ENCODE measurements at regions not wholly inside any gene's neighbourhood (a gene's known extent, or its start where the extent isn't known, plus 50 kb on each side); places are given as distances from the start of the nearest gene placed in this dataset.

DNA sequence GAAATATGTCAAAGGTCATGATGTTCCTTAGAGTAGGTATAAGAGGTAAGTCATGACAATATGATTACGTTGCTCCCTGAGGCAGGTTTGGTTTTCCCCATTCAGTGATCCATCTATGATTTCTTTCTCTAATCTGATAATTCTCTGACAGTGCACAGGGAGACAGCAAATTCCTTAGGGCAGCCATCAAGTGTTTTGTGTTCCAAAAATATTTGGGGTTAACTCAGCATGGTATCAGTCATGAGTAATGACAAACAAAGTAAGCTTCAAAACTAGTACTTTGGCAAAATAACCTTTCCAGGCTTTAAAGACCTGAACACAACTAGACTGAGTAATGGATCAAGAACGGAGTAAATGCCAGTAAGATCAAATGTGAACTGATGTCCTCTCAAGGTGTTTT is 55.3 kb upstream of the SPATA31E1 start:
- Histone ChIP-seq H3K27me3 (ENCODE audit: low read length) (no peaks in the 10 kb centered on the region), H3K36me3 (ENCODE audit: low read length) (no peaks in the 10 kb centered on the region), H4K20me1 (ENCODE audit: low read depth, low read length) (no peaks in the 10 kb centered on the region), H3K9me3 (ENCODE audit: insufficient read depth, low read length) (no peaks in the 10 kb centered on the region), H3K4me3 (ENCODE audit: insufficient read depth, low read length, poor library complexity, severe bottlenecking) (no peak overlapping the region), H3K79me2 (ENCODE audit: insufficient read depth, low read length) (no peaks in the 10 kb centered on the region), H3K27ac (ENCODE audit: low read depth, low read length) (no peak overlapping the region), H3K9ac (ENCODE audit: low read length) (no peak overlapping the region), H2AFZ (ENCODE audit: low read depth, low read length, severe bottlenecking) (no peak overlapping the region), H3K4me2 (ENCODE audit: low read depth, low read length, poor library complexity, severe bottlenecking) (no peak overlapping the region), H3K9me2 (replicated peaks; ENCODE audit: insufficient read depth, low read length) (no peaks in the 10 kb centered on the region), H3F3A (ENCODE audit: insufficient read depth) (no peaks in the 10 kb centered on the region)
- TF ChIP-seq, protein P1, sequence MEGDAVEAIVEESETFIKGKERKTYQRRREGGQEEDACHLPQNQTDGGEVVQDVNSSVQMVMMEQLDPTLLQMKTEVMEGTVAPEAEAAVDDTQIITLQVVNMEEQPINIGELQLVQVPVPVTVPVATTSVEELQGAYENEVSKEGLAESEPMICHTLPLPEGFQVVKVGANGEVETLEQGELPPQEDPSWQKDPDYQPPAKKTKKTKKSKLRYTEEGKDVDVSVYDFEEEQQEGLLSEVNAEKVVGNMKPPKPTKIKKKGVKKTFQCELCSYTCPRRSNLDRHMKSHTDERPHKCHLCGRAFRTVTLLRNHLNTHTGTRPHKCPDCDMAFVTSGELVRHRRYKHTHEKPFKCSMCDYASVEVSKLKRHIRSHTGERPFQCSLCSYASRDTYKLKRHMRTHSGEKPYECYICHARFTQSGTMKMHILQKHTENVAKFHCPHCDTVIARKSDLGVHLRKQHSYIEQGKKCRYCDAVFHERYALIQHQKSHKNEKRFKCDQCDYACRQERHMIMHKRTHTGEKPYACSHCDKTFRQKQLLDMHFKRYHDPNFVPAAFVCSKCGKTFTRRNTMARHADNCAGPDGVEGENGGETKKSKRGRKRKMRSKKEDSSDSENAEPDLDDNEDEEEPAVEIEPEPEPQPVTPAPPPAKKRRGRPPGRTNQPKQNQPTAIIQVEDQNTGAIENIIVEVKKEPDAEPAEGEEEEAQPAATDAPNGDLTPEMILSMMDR (IDR thresholded peaks at IDR 0.05; ENCODE audit: insufficient read depth, low read length, poor library complexity, severe bottlenecking) = no peak
- no peak for TF ChIP-seq EZH2phosphoT487 (conservative IDR thresholded peaks at IDR 0.05; ENCODE audit: low read length)

DNA sequence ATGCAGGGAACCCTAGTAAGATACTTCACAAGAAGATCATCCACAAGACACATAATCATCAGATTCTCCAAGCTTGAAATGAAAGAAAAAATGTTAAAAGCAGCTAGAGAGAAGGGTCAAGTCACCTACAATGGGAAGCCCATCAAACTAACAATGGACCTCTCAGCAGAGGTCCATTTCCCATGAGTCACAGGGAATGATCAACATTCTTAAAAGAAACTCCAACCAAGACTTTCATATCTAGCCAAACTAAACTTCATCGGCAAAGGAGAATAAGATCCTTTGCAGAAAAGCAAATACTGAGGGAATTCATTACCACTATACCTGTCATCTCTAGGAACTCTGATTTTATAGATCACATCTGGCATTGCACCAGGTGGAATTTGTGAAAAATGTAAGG is 52.9 kb upstream of the SPATA31E1 start:
- Histone ChIP-seq H3K4me3 (ENCODE audit: insufficient read depth, low read length, poor library complexity, severe bottlenecking) (no peak overlapping the region), H3K9ac (ENCODE audit: low read length) (no peak overlapping the region), H3K36me3 (ENCODE audit: low read length) (no peaks in the 10 kb centered on the region), H3K9me3 (ENCODE audit: insufficient read depth, low read length) (no peaks in the 10 kb centered on the region), H3K79me2 (ENCODE audit: insufficient read depth, low read length) (no peaks in the 10 kb centered on the region), H3K4me2 (ENCODE audit: low read depth, low read length, poor library complexity, severe bottlenecking) (no peak overlapping the region), H3K27ac (ENCODE audit: low read depth, low read length) (no peak overlapping the region), H3F3A (ENCODE audit: insufficient read depth) (no peaks in the 10 kb centered on the region), H2AFZ (ENCODE audit: low read depth, low read length, severe bottlenecking) (no peak overlapping the region), H4K20me1 (ENCODE audit: low read depth, low read length) (no peaks in the 10 kb centered on the region), H3K27me3 (ENCODE audit: low read length) (no peaks in the 10 kb centered on the region), H3K9me2 (replicated peaks; ENCODE audit: insufficient read depth, low read length) (no peaks in the 10 kb centered on the region)
- TF ChIP-seq EZH2phosphoT487 (conservative IDR thresholded peaks at IDR 0.05; ENCODE audit: low read length) = no peak
- TF ChIP-seq, protein P1 (IDR thresholded peaks at IDR 0.05; ENCODE audit: insufficient read depth, low read length, poor library complexity, severe bottlenecking) = no peak

DNA sequence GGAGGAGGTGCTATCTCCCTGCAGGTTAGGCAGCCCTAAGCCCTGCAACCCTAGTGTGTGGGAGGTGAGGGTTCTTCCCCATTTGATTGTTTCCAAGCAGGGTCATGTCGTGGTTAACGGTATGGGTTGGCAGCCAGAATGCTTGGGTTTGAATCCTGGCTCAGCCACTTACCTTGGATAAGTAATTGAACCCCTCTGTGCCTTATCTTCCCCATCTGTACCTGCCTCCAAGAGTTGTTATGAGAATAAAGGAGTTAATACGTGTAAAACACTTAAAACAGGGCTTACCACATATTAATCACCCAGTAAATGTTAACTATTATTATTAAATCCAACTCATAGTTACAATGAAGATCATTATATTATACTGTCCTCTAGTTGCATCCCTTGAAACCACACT is 52.2 kb upstream of the SPATA31E1 start:
- no peaks in the 10 kb centered on the region for H3K9me3 ChIP-seq (ENCODE audit: insufficient read depth, low read length)
- H3K36me3 ChIP-seq (ENCODE audit: low read length) = no peaks in the 10 kb centered on the region
- H3K9ac ChIP-seq (ENCODE audit: low read length) = no peak overlapping the region
- TF ChIP-seq, protein P1 (IDR thresholded peaks at IDR 0.05; ENCODE audit: insufficient read depth, low read length, poor library complexity, severe bottlenecking) = no peak
- no peak for TF ChIP-seq EZH2phosphoT487 (conservative IDR thresholded peaks at IDR 0.05; ENCODE audit: low read length)
- no peaks in the 10 kb centered on the region for H3K27me3 ChIP-seq (ENCODE audit: low read length)
- H3K27ac ChIP-seq (ENCODE audit: low read depth, low read length) = no peak overlapping the region
- H3K4me2 ChIP-seq (ENCODE audit: low read depth, low read length, poor library complexity, severe bottlenecking) = no peak overlapping the region
- no peaks in the 10 kb centered on the region for H4K20me1 ChIP-seq (ENCODE audit: low read depth, low read length)
- no peak overlapping the region for H3K4me3 ChIP-seq (ENCODE audit: insufficient read depth, low read length, poor library complexity, severe bottlenecking)
- no peak overlapping the region for H2AFZ ChIP-seq (ENCODE audit: low read depth, low read length, severe bottlenecking)
- no peaks in the 10 kb centered on the region for H3K79me2 ChIP-seq (ENCODE audit: insufficient read depth, low read length)
- no peaks in the 10 kb centered on the region for H3F3A ChIP-seq (ENCODE audit: insufficient read depth)
- H3K9me2 ChIP-seq (replicated peaks; ENCODE audit: insufficient read depth, low read length) = no peaks in the 10 kb centered on the region
